ENCODE measurements at regions not wholly inside any gene's neighbourhood (a gene's known extent, or its start where the extent isn't known, plus 50 kb on each side); places are given as distances from the start of the nearest gene placed in this dataset.

- TF ChIP-seq E2F4 (CRISPR knock-in tag; IDR thresholded peaks at IDR 0.05; ENCODE audit: borderline replicate concordance, low read depth) = no peak
- TF ChIP-seq NFYB (CRISPR knock-in tag; conservative IDR thresholded peaks at IDR 0.05; ENCODE audit: low read depth) = no peak
- TF ChIP-seq CTCF (IDR thresholded peaks at IDR 0.05) = no peak
Measured at GRCh38 chr5:34585601-34586104, 70.5 kb upstream of the RAI14 start.
